Neural cell (in vitro differentiated cells): ENCODE measurements at regions not wholly inside any gene's neighbourhood (a gene's known extent, or its start where the extent isn't known, plus 50 kb on each side); places are given as distances from the start of the nearest gene placed in this dataset.

Source experiments
- H2AFZ ChIP-seq: fragments of 200-600, 300-800 bp; sonication (generic), shearing (Covaris generic); 2 replicates; pipeline ENCODE4 v1.6.0; 2014; ENCODE audit warnings: low read depth, mild to moderate bottlenecking, antibody characterized with exemption, low read length, moderate library complexity
- H3F3A ChIP-seq: fragments of 200-600 bp; shearing (Covaris generic); 2 replicates; pipeline ENCODE4 v1.6.1; 2016; ENCODE audit warnings: mild to moderate bottlenecking, moderate library complexity, mixed read lengths, antibody characterized with exemption, low read length; ENCODE audit not compliant: insufficient read depth, poor library complexity, severe bottlenecking
- H3K27ac ChIP-seq: fragments of 200-600, 300-800 bp; sonication (generic), shearing (Covaris generic); 2 replicates; pipeline ENCODE4 v1.5.1; 2014; ENCODE audit warnings: mild to moderate bottlenecking, low read length, moderate library complexity
- H3K27me3 ChIP-seq: fragments of 300-800, 200-600 bp; sonication (generic), shearing (Covaris generic); 2 replicates; pipeline ENCODE4 v1.6.0; 2014; ENCODE audit warnings: mild to moderate bottlenecking, low read depth, low read length, moderate library complexity; ENCODE audit not compliant: insufficient read depth
- H3K36me3 ChIP-seq: fragments of 300-800, 200-600 bp; sonication (generic), shearing (Covaris generic); 2 replicates; pipeline ENCODE4 v1.5.1; 2014; ENCODE audit warnings: mild to moderate bottlenecking, antibody characterized with exemption, low read length, moderate library complexity; ENCODE audit not compliant: insufficient read depth
- H3K4me2 ChIP-seq: fragments of 300-800, 200-600 bp; sonication (generic), shearing (Covaris generic); 2 replicates; pipeline ENCODE4 v1.6.0; 2014; ENCODE audit warnings: mild to moderate bottlenecking, low read length
- H3K4me3 ChIP-seq: fragments of 300-800, 200-600 bp; sonication (generic), shearing (Covaris generic); 2 replicates; pipeline ENCODE4 v1.5.1; 2014; ENCODE audit warnings: mild to moderate bottlenecking, low read length, moderate library complexity
- H3K79me2 ChIP-seq: fragments of 200-600 bp; shearing (Covaris generic); replicated peaks from 2 replicates; pipeline ENCODE4 v1.6.0; 2014; ENCODE audit warnings: mild to moderate bottlenecking, low read length, moderate library complexity; ENCODE audit not compliant: insufficient read depth
- H3K9ac ChIP-seq: fragments of 300-800, 200-600 bp; sonication (generic), shearing (Covaris generic); 2 replicates; pipeline ENCODE4 v1.6.1; 2016; ENCODE audit warnings: mild to moderate bottlenecking, low read length, mixed read lengths
- H3K9me2 ChIP-seq: fragments of 200-600 bp; shearing (Covaris generic); 2 replicates; pipeline ENCODE4 v1.6.1; 2016; ENCODE audit warnings: mild to moderate bottlenecking, low read length, mixed read lengths; ENCODE audit not compliant: insufficient read depth
- H3K9me3 ChIP-seq: fragments of 200-600, 300-800 bp; sonication (generic), shearing (Covaris generic); 2 replicates; pipeline ENCODE4 v1.6.1; 2016; ENCODE audit warnings: mild to moderate bottlenecking, mixed run types, low read length, moderate library complexity, mixed read lengths
- H4K20me1 ChIP-seq: fragments of 200-600 bp; shearing (Covaris generic); 2 replicates; pipeline ENCODE4 v1.6.1; 2016; ENCODE audit warnings: mild to moderate bottlenecking, mixed run types; ENCODE audit not compliant: insufficient read depth
- EP300 ChIP-seq: fragments of 450-650 bp; conservative IDR thresholded peaks from 2 replicates; pipeline ENCODE4 v1.6.1; 2014; ENCODE audit warnings: antibody characterized with exemption, mild to moderate bottlenecking, moderate library complexity; ENCODE audit not compliant: poor library complexity, severe bottlenecking
- POLR2AphosphoS5 ChIP-seq: IDR thresholded peaks from 2 replicates; pipeline ENCODE4 v1.6.1; 2012
- SMC3 ChIP-seq: fragments of 450-650 bp; conservative IDR thresholded peaks from 2 replicates; pipeline ENCODE4 v1.6.1; 2014; ENCODE audit warnings: antibody characterized with exemption, mild to moderate bottlenecking, moderate library complexity; ENCODE audit not compliant: poor library complexity
- TAF1 ChIP-seq: IDR thresholded peaks from 2 replicates; pipeline ENCODE4 v1.6.1; 2012; ENCODE audit warnings: low read depth
- TF ChIP-seq, protein P1 (sequence below): fragments of 450-650 bp; IDR thresholded peaks from 2 replicates; pipeline ENCODE4 v1.5.1; 2014; ENCODE audit warnings: antibody characterized with exemption, mild to moderate bottlenecking, moderate library complexity; ENCODE audit not compliant: poor library complexity, severe bottlenecking
- TF ChIP-seq, protein P2 (sequence below): IDR thresholded peaks from 2 replicates; pipeline ENCODE4 v1.6.1; 2012; ENCODE audit warnings: borderline replicate concordance

DNA sequence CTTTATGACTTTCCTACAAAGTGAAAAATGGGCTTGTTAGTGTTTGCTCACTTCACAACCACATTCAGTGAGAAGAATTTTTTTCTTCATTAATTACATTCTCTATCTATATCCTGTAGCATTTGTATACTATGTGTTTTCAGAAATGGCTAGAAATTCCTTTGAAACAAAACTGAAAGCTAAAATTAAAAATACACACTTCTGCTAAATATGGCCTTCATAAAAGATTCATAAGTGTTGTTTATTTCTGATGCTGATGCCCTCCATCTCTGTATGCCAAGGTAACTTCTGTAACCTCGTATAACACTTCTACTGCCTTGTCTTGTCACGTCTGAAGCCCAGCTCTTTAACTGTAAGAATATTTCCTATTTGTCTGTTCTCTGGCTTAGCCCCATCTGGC, 59.8 kb downstream of the PMAIP1 start:
- no peak overlapping the region for H3K4me3 ChIP-seq
- TF ChIP-seq EP300: no peak
- TF ChIP-seq, protein P1, sequence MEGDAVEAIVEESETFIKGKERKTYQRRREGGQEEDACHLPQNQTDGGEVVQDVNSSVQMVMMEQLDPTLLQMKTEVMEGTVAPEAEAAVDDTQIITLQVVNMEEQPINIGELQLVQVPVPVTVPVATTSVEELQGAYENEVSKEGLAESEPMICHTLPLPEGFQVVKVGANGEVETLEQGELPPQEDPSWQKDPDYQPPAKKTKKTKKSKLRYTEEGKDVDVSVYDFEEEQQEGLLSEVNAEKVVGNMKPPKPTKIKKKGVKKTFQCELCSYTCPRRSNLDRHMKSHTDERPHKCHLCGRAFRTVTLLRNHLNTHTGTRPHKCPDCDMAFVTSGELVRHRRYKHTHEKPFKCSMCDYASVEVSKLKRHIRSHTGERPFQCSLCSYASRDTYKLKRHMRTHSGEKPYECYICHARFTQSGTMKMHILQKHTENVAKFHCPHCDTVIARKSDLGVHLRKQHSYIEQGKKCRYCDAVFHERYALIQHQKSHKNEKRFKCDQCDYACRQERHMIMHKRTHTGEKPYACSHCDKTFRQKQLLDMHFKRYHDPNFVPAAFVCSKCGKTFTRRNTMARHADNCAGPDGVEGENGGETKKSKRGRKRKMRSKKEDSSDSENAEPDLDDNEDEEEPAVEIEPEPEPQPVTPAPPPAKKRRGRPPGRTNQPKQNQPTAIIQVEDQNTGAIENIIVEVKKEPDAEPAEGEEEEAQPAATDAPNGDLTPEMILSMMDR: no peak
- TF ChIP-seq SMC3: no peak
- H3K4me2 ChIP-seq: no peak overlapping the region
- no peaks in the 10 kb centered on the region for H3K36me3 ChIP-seq
- no peaks in the 10 kb centered on the region for H3K9me2 ChIP-seq
- no peaks in the 10 kb centered on the region for H3F3A ChIP-seq
- H3K27ac ChIP-seq: no peak overlapping the region
- no peaks in the 10 kb centered on the region for H3K27me3 ChIP-seq
- no peak overlapping the region for H3K9ac ChIP-seq
- no peaks in the 10 kb centered on the region for H3K9me3 ChIP-seq
- no peaks in the 10 kb centered on the region for H4K20me1 ChIP-seq
- H3K79me2 ChIP-seq: no peaks in the 10 kb centered on the region
- H2AFZ ChIP-seq: no peak overlapping the region

DNA sequence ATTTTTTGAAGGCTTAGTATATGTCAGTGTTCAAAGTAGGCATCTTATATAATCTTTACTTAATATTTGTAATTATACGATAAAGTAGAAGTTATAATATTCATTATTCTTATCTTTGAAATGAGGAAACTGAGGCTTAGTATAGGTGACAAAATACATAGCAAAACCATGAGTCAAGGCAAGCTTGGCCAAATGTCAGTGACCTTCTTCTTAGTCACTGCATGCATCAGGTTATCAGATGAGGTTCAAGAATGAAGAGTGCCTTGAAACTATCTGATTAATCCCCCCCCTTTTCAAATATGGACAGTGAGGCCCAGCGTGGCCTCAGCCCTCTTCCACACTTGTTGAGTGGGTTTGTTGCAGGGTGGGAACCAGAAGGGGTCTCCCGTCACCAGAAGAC, 59.3 kb downstream of the PMAIP1 start:
- H3K4me2 ChIP-seq: no peak overlapping the region
- no peaks in the 10 kb centered on the region for H3F3A ChIP-seq
- H2AFZ ChIP-seq: no peak overlapping the region
- no peaks in the 10 kb centered on the region for H3K36me3 ChIP-seq
- no peaks in the 10 kb centered on the region for H3K9me2 ChIP-seq
- H3K9me3 ChIP-seq: no peaks in the 10 kb centered on the region
- H4K20me1 ChIP-seq: no peaks in the 10 kb centered on the region
- TF ChIP-seq POLR2AphosphoS5: no peak
- no peak overlapping the region for H3K27ac ChIP-seq
- no peak overlapping the region for H3K4me3 ChIP-seq
- no peak overlapping the region for H3K9ac ChIP-seq
- H3K27me3 ChIP-seq: no peaks in the 10 kb centered on the region
- no peaks in the 10 kb centered on the region for H3K79me2 ChIP-seq

DNA sequence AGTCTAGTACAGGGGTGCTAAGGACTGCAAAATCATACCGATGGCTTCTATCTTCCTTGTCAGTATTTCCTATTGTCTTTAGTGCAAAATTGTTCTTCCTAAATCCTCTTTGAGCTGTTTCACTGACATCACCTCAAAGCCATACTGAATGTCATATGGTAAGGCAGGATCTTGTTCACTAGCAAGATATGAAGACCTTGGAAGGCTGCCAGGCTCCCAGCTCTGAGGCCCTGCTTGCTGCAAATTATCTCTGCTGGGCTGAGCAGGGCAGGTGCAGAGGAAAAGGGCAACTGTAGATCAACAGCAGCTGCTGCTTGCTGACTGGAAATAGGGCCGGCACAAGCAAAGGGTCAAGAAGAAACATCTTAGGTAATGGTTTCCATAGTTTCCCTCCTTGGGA, 58.2 kb downstream of the PMAIP1 start:
- Histone ChIP-seq H2AFZ (no peak overlapping the region), H3K36me3 (no peaks in the 10 kb centered on the region), H3K9me2 (no peaks in the 10 kb centered on the region), H3F3A (no peaks in the 10 kb centered on the region), H3K79me2 (no peaks in the 10 kb centered on the region), H4K20me1 (no peaks in the 10 kb centered on the region), H3K9ac (no peak overlapping the region), H3K4me3 (no peak overlapping the region), H3K27ac (no peak overlapping the region), H3K9me3 (no peaks in the 10 kb centered on the region), H3K27me3 (no peaks in the 10 kb centered on the region), H3K4me2 (no peak overlapping the region)
- TF ChIP-seq TAF1: no peak
- no peak for TF ChIP-seq EP300
- no peak for TF ChIP-seq POLR2AphosphoS5
- no peak for TF ChIP-seq SMC3
- TF ChIP-seq, protein P2, sequence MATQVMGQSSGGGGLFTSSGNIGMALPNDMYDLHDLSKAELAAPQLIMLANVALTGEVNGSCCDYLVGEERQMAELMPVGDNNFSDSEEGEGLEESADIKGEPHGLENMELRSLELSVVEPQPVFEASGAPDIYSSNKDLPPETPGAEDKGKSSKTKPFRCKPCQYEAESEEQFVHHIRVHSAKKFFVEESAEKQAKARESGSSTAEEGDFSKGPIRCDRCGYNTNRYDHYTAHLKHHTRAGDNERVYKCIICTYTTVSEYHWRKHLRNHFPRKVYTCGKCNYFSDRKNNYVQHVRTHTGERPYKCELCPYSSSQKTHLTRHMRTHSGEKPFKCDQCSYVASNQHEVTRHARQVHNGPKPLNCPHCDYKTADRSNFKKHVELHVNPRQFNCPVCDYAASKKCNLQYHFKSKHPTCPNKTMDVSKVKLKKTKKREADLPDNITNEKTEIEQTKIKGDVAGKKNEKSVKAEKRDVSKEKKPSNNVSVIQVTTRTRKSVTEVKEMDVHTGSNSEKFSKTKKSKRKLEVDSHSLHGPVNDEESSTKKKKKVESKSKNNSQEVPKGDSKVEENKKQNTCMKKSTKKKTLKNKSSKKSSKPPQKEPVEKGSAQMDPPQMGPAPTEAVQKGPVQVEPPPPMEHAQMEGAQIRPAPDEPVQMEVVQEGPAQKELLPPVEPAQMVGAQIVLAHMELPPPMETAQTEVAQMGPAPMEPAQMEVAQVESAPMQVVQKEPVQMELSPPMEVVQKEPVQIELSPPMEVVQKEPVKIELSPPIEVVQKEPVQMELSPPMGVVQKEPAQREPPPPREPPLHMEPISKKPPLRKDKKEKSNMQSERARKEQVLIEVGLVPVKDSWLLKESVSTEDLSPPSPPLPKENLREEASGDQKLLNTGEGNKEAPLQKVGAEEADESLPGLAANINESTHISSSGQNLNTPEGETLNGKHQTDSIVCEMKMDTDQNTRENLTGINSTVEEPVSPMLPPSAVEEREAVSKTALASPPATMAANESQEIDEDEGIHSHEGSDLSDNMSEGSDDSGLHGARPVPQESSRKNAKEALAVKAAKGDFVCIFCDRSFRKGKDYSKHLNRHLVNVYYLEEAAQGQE: no peak
